K562 (cell line): ENCODE measurements at regions not wholly inside any gene's neighbourhood (a gene's known extent, or its start where the extent isn't known, plus 50 kb on each side); places are given as distances from the start of the nearest gene placed in this dataset.
A peak's percentile ranks its signal among the peaks of the same experiment; 100 is the strongest.

ENCODE experiments used
- E2F1 ChIP-seq: sonication (generic); formaldehyde crosslinking; IDR thresholded peaks from 2 replicates; pipeline ENCODE4 v1.8.1; 2023; ENCODE audit warnings: mild to moderate bottlenecking, missing genetic modification reagents, moderate library complexity
- E2F3 ChIP-seq: fragments of 250-450 bp; sonication (Bioruptor Pico); IDR thresholded peaks from 2 replicates; pipeline ENCODE4 v1.4.0; 2020; ENCODE audit warnings: mild to moderate bottlenecking
- ELK3 ChIP-seq: fragments of 450-650 bp; formaldehyde crosslinking; IDR thresholded peaks from 2 replicates; pipeline ENCODE4 v1.4.0; 2020; ENCODE audit warnings: mild to moderate bottlenecking
- HNRNPK ChIP-seq: fragments of 200-400 bp; formaldehyde crosslinking; IDR thresholded peaks from one replicate; pipeline ENCODE4 v1.6.1; 2018; ENCODE audit warnings: mild to moderate bottlenecking, low read depth, low read length; ENCODE audit not compliant: poor library complexity, severe bottlenecking
- MAFK ChIP-seq: IDR thresholded peaks from 2 replicates; pipeline ENCODE4 v1.6.1; 2011; ENCODE audit warnings: low read length, improper control_type of control experiment
- NFRKB ChIP-seq: fragments of 450-650 bp; IDR thresholded peaks from 2 replicates; pipeline ENCODE4 v1.6.1; 2016; ENCODE audit warnings: low read depth
- NFXL1 ChIP-seq: fragments of 450-650 bp; formaldehyde crosslinking; IDR thresholded peaks from 2 replicates; pipeline ENCODE4 v1.4.0; 2021; ENCODE audit warnings: mild to moderate bottlenecking
- PATZ1 ChIP-seq: fragments of 250-450 bp; sonication (Bioruptor Pico); IDR thresholded peaks from 2 replicates; pipeline ENCODE4 v1.5.0; 2020; ENCODE audit warnings: mild to moderate bottlenecking, borderline replicate concordance
- RFX7 ChIP-seq: fragments of 250-450 bp; sonication (Bioruptor Pico); IDR thresholded peaks from 2 replicates; pipeline ENCODE4 v1.5.1; 2021; ENCODE audit warnings: mild to moderate bottlenecking
- YY1 ChIP-seq, 3 experiments: IDR thresholded peaks; 2 replicates each; pipeline ENCODE4 v1.6.1; 2011; ENCODE audit warnings: low read length in 2 of 3, mild to moderate bottlenecking in 2 of 3, moderate library complexity in 2 of 3, borderline replicate concordance in 1 of 3, control low read depth in 1 of 3, low read depth in 1 of 3; ENCODE audit not compliant: insufficient read depth in 3 of 3, insufficient replicate concordance in 2 of 3, control insufficient read depth in 1 of 3, insufficient read length in 1 of 3; ENCODE audit errors: extremely low read depth in 1 of 3
- ZBTB1 ChIP-seq: sonication (generic); formaldehyde crosslinking; IDR thresholded peaks from 2 replicates; pipeline ENCODE4 v1.8.1; 2023; ENCODE audit warnings: missing genetic modification reagents, low read depth, mild to moderate bottlenecking, borderline replicate concordance
- ZKSCAN8 ChIP-seq: fragments of 200-800 bp; sonication (Bioruptor generic); IDR thresholded peaks from 2 replicates; pipeline ENCODE4 v1.6.1; 2016; ENCODE audit warnings: missing genetic modification characterization, missing compliant biosample characterization
- ZNF318 ChIP-seq, 2 experiments: fragments of 450-650 bp; IDR thresholded peaks; 2 replicates each; pipeline ENCODE4 v1.6.1; 2016; ENCODE audit warnings: mild to moderate bottlenecking in 2 of 2, borderline replicate concordance in 1 of 2, low read depth in 1 of 2, moderate library complexity in 1 of 2

- TF ChIP-seq PATZ1 (CRISPR knock-in tag) = no peak
- peak; percentile 98 for TF ChIP-seq NFRKB
- no peak for TF ChIP-seq RFX7 (CRISPR knock-in tag)
- TF ChIP-seq ZNF318 (IDR thresholded peaks at IDR 0.05; ENCODE audit: borderline replicate concordance in 1 of 2, low read depth in 1 of 2) = no peak
- peak; percentile 50; the same call in 1 of the 2 replicates for TF ChIP-seq ZKSCAN8 (CRISPR knock-in tag)
- TF ChIP-seq ZBTB1 (CRISPR knock-in tag) = no peak
- TF ChIP-seq ELK3 (CRISPR knock-in tag) = no peak
- no peak for TF ChIP-seq MAFK
- TF ChIP-seq E2F3 (CRISPR knock-in tag) = no peak
- no peak for TF ChIP-seq HNRNPK
- peak; percentile 69 to 95 (median 85) for TF ChIP-seq YY1 (IDR thresholded peaks at IDR 0.05; ENCODE audit: borderline replicate concordance in 1 of 3, control insufficient read depth in 1 of 3, extremely low read depth in 1 of 3, insufficient read depth in 3 of 3, insufficient read length in 1 of 3, insufficient replicate concordance in 2 of 3, low read depth in 1 of 3, low read length in 2 of 3)
- no peak for TF ChIP-seq E2F1 (CRISPR knock-in tag)
- no peak for TF ChIP-seq NFXL1
Measured at GRCh38 chr15:94855409-94856266, 624.3 kb downstream of the MCTP2 start (continued).
